ENCODE measurements at regions not wholly inside any gene's neighbourhood (a gene's known extent, or its start where the extent isn't known, plus 50 kb on each side); places are given as distances from the start of the nearest gene placed in this dataset.

DNA sequence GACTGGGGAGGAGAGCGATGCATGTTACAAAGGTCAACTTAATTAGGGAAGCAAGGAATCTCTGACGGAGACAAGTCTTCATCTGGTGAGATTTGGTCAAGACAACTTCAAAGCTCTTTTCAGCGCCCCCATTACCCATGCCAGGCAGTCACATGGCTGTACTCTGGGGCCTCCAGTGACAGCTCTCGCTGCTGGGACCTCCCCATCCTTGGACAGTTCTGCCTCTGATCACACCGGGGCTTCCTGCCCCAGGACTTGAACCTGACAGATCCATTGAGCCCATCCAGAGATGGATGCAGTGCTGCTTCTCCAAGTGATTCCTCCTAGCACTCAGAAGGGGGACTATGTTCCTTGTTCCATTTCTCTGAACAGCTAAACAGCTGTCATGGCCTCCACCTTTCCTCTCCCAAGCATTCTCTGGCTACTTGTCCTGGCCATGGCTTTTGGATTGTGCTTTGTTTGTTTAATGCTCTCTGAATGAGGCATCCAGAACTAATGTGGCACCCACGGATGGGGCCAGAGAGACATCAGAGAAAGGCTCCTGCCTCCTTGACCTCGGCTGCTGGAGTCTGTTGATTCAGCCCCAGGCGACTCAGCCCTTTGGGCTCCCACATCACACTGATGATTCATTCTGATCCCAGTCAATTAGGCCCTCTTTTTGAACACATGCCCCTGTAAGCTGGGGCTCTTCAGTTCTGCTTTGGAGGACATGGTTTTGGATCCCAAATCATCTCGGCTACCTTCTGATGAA lies 122.1 kb upstream of the ADAMTS16 start:
- no peak overlapping the region; a peak in 1 of 7 replicates for H3K27ac Mint-ChIP-seq
- Histone ChIP-seq H4K8ac (replicated peaks; ENCODE audit: insufficient read length, low read depth, low read length) (no peak overlapping the region), H3K23ac (ENCODE audit: insufficient read length, low read depth, low read length) (no peak overlapping the region), H3K18ac (ENCODE audit: insufficient read length, low read depth, low read length) (no peak overlapping the region), H3K14ac (ENCODE audit: insufficient read depth, low read length) (no peak overlapping the region), H4K5ac (ENCODE audit: insufficient read length, low read depth, low read length) (no peak overlapping the region), H3K79me1 (ENCODE audit: insufficient read depth, low read depth, low read length, poor library complexity, severe bottlenecking) (no peaks in the 10 kb centered on the region), H2BK5ac (ENCODE audit: insufficient read length, low read length) (no peak overlapping the region), H3K9me3 (ENCODE audit: control insufficient read depth, low read depth, low read length) (no peaks in the 10 kb centered on the region), H3K27ac (ENCODE audit: insufficient read length, low read depth, low read length) (no peak overlapping the region), H2AFZ (ENCODE audit: low read length) (no peak overlapping the region), H3K4me2 (ENCODE audit: insufficient read depth, insufficient read length, low read length) (no peak overlapping the region), H3T11ph (ENCODE audit: low read length) (no peak overlapping the region), H4K91ac (ENCODE audit: insufficient read length, low read depth, low read length) (no peak overlapping the region), H2BK15ac (ENCODE audit: low read depth, low read length) (no peak overlapping the region), H4K20me1 (ENCODE audit: control insufficient read depth, insufficient read depth, insufficient read length) (no peaks in the 10 kb centered on the region), H3K27me3 (ENCODE audit: insufficient read depth, low read length) (no peaks in the 10 kb centered on the region), H3K9ac (ENCODE audit: extremely low read depth, insufficient read length, low read length) (no peak overlapping the region), H3K23me2 (ENCODE audit: insufficient read length, low read depth, low read length, poor library complexity, severe bottlenecking) (no peaks in the 10 kb centered on the region), H2BK120ac (ENCODE audit: low read depth, low read length, poor library complexity, severe bottlenecking) (no peak overlapping the region), H3K4me1 (ENCODE audit: insufficient read depth, low read length) (peaks cover 2% of the 10 kb centered on the region; the same call in 1 of the 2 replicates), H3K79me2 (ENCODE audit: insufficient read depth, low read length) (no peaks in the 10 kb centered on the region), H2BK12ac (ENCODE audit: insufficient read length, low read depth, low read length) (no peak overlapping the region), H3K4ac (ENCODE audit: low read depth, low read length) (no peak overlapping the region), H3K56ac (ENCODE audit: insufficient read length, low read depth, low read length) (no peak overlapping the region), H2AK5ac (ENCODE audit: insufficient read length, low read length) (no peak overlapping the region), H2BK20ac (ENCODE audit: low read depth, low read length, poor library complexity, severe bottlenecking) (no peak overlapping the region)
- H3K27me3 Mint-ChIP-seq (ENCODE audit: low read depth) = peaks cover 8% of the 10 kb centered on the region
- H3K4me3 Mint-ChIP-seq = no peak overlapping the region
- peaks cover 3 to 5% of the 10 kb centered on the region in 2 experiments; a peak in 3 of 5 replicates for H3K9me3 Mint-ChIP-seq
- TF ChIP-seq, protein P1, sequence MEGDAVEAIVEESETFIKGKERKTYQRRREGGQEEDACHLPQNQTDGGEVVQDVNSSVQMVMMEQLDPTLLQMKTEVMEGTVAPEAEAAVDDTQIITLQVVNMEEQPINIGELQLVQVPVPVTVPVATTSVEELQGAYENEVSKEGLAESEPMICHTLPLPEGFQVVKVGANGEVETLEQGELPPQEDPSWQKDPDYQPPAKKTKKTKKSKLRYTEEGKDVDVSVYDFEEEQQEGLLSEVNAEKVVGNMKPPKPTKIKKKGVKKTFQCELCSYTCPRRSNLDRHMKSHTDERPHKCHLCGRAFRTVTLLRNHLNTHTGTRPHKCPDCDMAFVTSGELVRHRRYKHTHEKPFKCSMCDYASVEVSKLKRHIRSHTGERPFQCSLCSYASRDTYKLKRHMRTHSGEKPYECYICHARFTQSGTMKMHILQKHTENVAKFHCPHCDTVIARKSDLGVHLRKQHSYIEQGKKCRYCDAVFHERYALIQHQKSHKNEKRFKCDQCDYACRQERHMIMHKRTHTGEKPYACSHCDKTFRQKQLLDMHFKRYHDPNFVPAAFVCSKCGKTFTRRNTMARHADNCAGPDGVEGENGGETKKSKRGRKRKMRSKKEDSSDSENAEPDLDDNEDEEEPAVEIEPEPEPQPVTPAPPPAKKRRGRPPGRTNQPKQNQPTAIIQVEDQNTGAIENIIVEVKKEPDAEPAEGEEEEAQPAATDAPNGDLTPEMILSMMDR (conservative IDR thresholded peaks at IDR 0.05) = no peak
- no peaks in the 10 kb centered on the region; a peak in 1 of 7 replicates for H3K36me3 Mint-ChIP-seq (ENCODE audit: insufficient read depth in 1 of 3, low read depth in 3 of 3)
- no peak for DNase-seq
- H3K4me1 Mint-ChIP-seq = peaks cover 13 to 14% of the 10 kb centered on the region in 2 experiments
- WGBS (ENCODE audit: extremely low coverage, insufficient read length, low lambda C conversion rate) = no CpG with 5 or more reads among the region's 9 CpGs

Measured in H9 (cell line).